Progenitor cell of endocrine pancreas (in vitro differentiated cells): ENCODE measurements at regions not wholly inside any gene's neighbourhood (a gene's known extent, or its start where the extent isn't known, plus 50 kb on each side); places are given as distances from the start of the nearest gene placed in this dataset.

ENCODE experiments used
- DNase-seq: peaks from one replicate; pipeline ENCODE4 v3.0.0; 2021; ENCODE audit warnings: low spot score; ENCODE audit not compliant: unreplicated experiment
- H3K27ac Mint-ChIP-seq: 2 replicates; pipeline ENCODE4 v1.8.0; 2021; ENCODE audit warnings: mild to moderate bottlenecking, moderate library complexity, mixed read lengths
- H3K27me3 Mint-ChIP-seq: 2 replicates; pipeline ENCODE4 v1.8.0; 2021; ENCODE audit warnings: mixed read lengths
- H3K36me3 Mint-ChIP-seq: 2 replicates; pipeline ENCODE4 v1.8.0; 2022; ENCODE audit warnings: mixed read lengths; ENCODE audit not compliant: insufficient read depth
- H3K4me1 Mint-ChIP-seq: 2 replicates; pipeline ENCODE4 v1.8.0; 2021; ENCODE audit warnings: low read depth, mixed read lengths
- H3K4me3 Mint-ChIP-seq: 2 replicates; pipeline ENCODE4 v1.8.0; 2021; ENCODE audit warnings: low read depth, mild to moderate bottlenecking, moderate library complexity, mixed read lengths
- H3K9me3 Mint-ChIP-seq: 2 replicates; pipeline ENCODE4 v1.8.0; 2021; ENCODE audit warnings: low read depth, mixed read lengths
- TF ChIP-seq, protein P1 (sequence below): fragments of 200-600 bp; sonication (generic); IDR thresholded peaks from one replicate; pipeline ENCODE4 v1.5.0; 2021; ENCODE audit warnings: antibody characterized with exemption, mild to moderate bottlenecking; ENCODE audit not compliant: unreplicated experiment

DNA sequence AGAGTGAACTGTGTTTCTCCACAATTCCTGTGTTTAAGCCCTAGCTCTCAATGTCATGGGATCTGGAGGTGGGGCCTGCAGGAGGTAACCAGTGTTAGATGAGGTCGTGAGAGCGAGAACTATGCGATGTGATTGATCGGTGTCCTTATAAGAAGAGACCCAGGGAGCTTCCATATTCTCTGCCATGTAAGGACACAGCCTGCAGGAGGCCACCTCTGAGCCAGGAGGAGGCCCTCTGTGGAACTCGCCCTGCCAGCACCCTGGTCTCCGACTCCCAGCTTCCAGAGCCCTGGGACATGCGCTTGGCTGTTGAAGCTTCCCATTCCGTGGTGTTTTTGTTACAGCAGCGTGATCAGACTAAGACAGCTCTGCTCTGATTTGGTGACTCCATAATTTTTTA is 255.4 kb downstream of the IRX2 start:
- no peak for DNase-seq
- H3K4me3 Mint-ChIP-seq = no peak overlapping the region
- TF ChIP-seq, protein P1, sequence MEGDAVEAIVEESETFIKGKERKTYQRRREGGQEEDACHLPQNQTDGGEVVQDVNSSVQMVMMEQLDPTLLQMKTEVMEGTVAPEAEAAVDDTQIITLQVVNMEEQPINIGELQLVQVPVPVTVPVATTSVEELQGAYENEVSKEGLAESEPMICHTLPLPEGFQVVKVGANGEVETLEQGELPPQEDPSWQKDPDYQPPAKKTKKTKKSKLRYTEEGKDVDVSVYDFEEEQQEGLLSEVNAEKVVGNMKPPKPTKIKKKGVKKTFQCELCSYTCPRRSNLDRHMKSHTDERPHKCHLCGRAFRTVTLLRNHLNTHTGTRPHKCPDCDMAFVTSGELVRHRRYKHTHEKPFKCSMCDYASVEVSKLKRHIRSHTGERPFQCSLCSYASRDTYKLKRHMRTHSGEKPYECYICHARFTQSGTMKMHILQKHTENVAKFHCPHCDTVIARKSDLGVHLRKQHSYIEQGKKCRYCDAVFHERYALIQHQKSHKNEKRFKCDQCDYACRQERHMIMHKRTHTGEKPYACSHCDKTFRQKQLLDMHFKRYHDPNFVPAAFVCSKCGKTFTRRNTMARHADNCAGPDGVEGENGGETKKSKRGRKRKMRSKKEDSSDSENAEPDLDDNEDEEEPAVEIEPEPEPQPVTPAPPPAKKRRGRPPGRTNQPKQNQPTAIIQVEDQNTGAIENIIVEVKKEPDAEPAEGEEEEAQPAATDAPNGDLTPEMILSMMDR = no peak
- peaks cover 13% of the 10 kb centered on the region for H3K9me3 Mint-ChIP-seq
- peaks cover 1% of the 10 kb centered on the region for H3K36me3 Mint-ChIP-seq
- peaks cover 19% of the 10 kb centered on the region for H3K4me1 Mint-ChIP-seq
- H3K27ac Mint-ChIP-seq = no peak overlapping the region
- peaks cover 4% of the 10 kb centered on the region for H3K27me3 Mint-ChIP-seq

DNA sequence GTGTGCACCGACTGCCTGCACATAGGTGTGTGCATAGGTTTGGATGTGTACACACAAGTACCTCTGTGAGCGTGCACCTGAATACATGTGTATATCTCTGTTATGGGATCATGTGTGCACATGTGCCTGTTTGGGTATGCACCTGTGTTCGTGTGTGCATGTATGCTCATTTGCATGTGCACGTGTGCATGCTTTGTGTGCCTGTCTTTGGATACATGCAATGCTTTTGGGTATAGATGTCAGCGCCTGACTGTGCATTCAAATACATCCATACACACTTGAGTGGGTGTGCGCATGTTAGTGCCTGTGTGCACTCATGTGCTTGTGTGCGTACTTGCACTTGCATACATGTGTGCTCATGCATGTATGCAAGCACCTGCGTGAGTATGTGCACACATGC is 258.1 kb downstream of the IRX2 start:
- Mint-ChIP-seq H3K27me3 (peaks cover 11% of the 10 kb centered on the region), H3K9me3 (no peaks in the 10 kb centered on the region), H3K4me1 (peaks cover 15% of the 10 kb centered on the region), H3K4me3 (no peak overlapping the region), H3K36me3 (no peaks in the 10 kb centered on the region), H3K27ac (no peak overlapping the region)
- TF ChIP-seq, protein P1 = no peak
- DNase-seq = no peak

DNA sequence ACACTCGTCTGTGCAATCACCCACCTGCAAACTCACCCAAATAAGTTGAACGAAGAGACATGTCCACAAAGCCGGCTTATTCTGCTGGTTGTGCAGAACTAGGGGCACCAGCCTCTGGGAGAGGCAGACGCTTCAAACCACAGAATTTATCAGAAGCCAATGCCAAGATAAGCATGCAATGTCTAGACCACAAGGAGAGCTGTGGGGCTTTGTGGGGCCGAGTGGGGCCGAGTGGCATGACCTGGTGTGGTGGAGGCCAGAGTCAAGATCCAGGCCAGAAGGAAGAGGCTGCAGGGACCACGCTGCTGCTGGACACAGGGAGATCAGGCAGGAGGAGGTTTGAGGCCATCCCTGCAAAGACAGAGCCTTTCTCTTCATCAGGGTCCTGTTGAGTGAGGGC is 259.0 kb downstream of the IRX2 start:
- Mint-ChIP-seq H3K4me3 (no peak overlapping the region), H3K27ac (no peak overlapping the region), H3K27me3 (peaks cover 11% of the 10 kb centered on the region), H3K9me3 (no peaks in the 10 kb centered on the region), H3K36me3 (no peaks in the 10 kb centered on the region), H3K4me1 (peaks cover 8% of the 10 kb centered on the region)
- no peak for DNase-seq
- TF ChIP-seq, protein P1 = no peak

DNA sequence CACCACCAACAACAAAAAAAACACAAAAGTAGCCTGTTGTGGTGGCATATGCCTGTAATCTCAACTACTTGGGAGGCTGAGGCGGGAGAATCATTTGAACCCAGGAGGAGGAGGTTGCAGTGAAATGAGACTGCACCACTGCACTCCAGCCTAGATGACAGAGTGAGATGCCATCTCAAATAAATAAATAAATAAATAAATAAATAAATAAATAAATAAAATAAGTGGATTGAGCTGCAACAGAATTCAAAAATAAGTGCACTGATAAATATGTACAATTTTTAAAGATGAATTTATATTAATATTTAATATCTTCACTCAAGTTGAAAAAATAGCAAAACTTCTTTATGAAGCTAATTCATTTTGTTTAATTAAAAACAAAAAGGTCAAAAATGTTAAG is 259.6 kb downstream of the IRX2 start:
- Mint-ChIP-seq H3K9me3 (no peaks in the 10 kb centered on the region), H3K27ac (no peak overlapping the region), H3K4me1 (peaks cover 2% of the 10 kb centered on the region), H3K27me3 (peaks cover 15% of the 10 kb centered on the region), H3K4me3 (no peak overlapping the region), H3K36me3 (no peaks in the 10 kb centered on the region)
- no peak for DNase-seq
- TF ChIP-seq, protein P1 = no peak

DNA sequence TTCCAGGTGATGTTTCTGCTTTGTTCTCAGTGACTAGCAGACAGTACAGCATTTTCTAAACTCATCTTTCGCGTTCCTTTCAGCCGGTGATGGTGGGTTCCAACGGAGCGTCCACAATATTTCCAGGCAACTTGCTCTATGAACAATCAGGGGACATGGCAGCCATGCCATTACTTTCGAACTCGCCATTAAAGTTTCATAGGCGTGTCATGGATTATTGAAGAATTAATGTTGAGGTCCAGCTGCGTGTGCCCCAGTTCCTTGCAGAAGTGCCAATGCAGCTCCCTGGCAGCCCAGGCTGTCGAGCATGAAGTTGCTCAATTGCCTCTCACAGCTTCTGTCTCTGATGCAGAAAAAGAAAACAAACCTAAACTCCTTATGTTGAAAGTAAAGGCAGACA is 262.2 kb downstream of the IRX2 start:
- Mint-ChIP-seq H3K4me1 (no peaks in the 10 kb centered on the region), H3K9me3 (peaks cover 9% of the 10 kb centered on the region), H3K4me3 (no peak overlapping the region), H3K27ac (no peak overlapping the region), H3K27me3 (peaks cover 15% of the 10 kb centered on the region), H3K36me3 (no peaks in the 10 kb centered on the region)
- no peak for DNase-seq
- TF ChIP-seq, protein P1 = no peak
